HUES64 (cell line): ENCODE measurements at regions not wholly inside any gene's neighbourhood (a gene's known extent, or its start where the extent isn't known, plus 50 kb on each side); places are given as distances from the start of the nearest gene placed in this dataset.

ENCODE experiments used
- H3K27ac ChIP-seq: 2 replicates; pipeline ENCODE4 v1.7.0; 2013; ENCODE audit warnings: low read depth, low read length, inconsistent platforms
- H3K27me3 ChIP-seq: 2 replicates; pipeline ENCODE4 v1.6.1; 2013; ENCODE audit warnings: mild to moderate bottlenecking, low read length; ENCODE audit not compliant: insufficient read depth
- H3K36me3 ChIP-seq: 2 replicates; pipeline ENCODE4 v1.6.1; 2013; ENCODE audit warnings: mild to moderate bottlenecking, low read length; ENCODE audit not compliant: insufficient read depth
- H3K4me1 ChIP-seq: 2 replicates; pipeline ENCODE4 v1.6.1; 2013; ENCODE audit warnings: mild to moderate bottlenecking, low read length, moderate library complexity; ENCODE audit not compliant: insufficient read depth
- H3K4me3 ChIP-seq: 2 replicates; pipeline ENCODE4 v1.5.1; 2013; ENCODE audit warnings: mild to moderate bottlenecking, low read length, moderate library complexity
- H3K9ac ChIP-seq: 2 replicates; pipeline ENCODE4 v1.6.1; 2013; ENCODE audit warnings: mild to moderate bottlenecking, low read depth, low read length
- H3K9me3 ChIP-seq: 2 replicates; pipeline ENCODE4 v1.6.1; 2013; ENCODE audit warnings: low read depth, low read length; ENCODE audit not compliant: insufficient read depth
- WGBS: fragments of 150-250, 120-280 bp; methylation state at CpG from one replicate; pipeline ENCODE4 v1.1.7; 2013; ENCODE audit warnings: missing lambda C conversion rate; 5-methylcytosine and 5-hydroxymethylcytosine counted together

DNA sequence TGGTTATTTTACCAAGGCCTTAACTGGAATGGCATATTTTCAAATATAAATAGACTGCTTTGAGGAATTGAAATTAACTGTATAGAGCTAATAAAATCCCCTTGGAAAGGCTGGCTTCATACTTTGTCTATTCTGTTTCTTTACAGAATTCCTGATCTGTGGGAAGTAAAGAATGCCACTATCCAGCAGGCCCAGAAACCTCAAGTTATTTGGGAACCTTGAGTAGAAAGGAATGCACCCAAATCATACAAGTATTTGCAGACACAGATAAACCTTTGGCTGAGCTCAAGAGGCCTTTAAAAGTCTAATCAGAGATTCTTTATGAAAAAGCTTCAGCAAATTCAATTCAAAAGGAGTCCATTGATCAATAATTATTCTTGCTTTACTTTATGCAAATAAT lies 975.7 kb upstream of the PABPC4L start:
- Histone ChIP-seq H3K27ac (no peak overlapping the region), H3K4me1 (no peaks in the 10 kb centered on the region), H3K4me3 (no peak overlapping the region), H3K36me3 (no peaks in the 10 kb centered on the region), H3K27me3 (no peaks in the 10 kb centered on the region), H3K9ac (no peak overlapping the region), H3K9me3 (no peaks in the 10 kb centered on the region)

DNA sequence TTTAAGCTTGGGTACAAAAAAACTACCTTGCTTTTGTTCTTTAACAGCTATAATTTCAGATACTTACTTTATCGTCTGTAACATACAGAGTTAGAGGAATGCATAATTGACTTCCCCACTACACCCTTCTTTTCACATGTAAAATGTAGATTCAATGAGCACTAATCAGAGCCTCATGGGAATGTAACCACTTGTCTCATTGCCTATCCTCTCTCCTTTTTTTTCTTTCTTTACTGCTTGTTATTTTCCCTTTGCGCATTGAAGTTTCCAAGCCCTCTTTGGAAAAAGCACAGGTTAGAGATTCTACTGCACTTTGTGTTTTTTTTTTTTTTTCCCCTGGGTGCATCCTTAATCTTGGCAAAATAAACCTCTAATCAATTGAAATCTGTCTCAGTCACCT lies 965.1 kb upstream of the PABPC4L start:
- no peaks in the 10 kb centered on the region for H3K36me3 ChIP-seq
- no peaks in the 10 kb centered on the region for H3K9me3 ChIP-seq
- peak overlapping the region; percentile 6; the same call in 1 of the 2 replicates for H3K27ac ChIP-seq
- no peaks in the 10 kb centered on the region for H3K27me3 ChIP-seq
- 79% methylated on average over 2 of the region's 2 CpGs for WGBS
- H3K4me3 ChIP-seq: no peak overlapping the region
- peaks cover 4% of the 10 kb centered on the region; the same call in 1 of the 2 replicates for H3K4me1 ChIP-seq
- no peak overlapping the region for H3K9ac ChIP-seq

DNA sequence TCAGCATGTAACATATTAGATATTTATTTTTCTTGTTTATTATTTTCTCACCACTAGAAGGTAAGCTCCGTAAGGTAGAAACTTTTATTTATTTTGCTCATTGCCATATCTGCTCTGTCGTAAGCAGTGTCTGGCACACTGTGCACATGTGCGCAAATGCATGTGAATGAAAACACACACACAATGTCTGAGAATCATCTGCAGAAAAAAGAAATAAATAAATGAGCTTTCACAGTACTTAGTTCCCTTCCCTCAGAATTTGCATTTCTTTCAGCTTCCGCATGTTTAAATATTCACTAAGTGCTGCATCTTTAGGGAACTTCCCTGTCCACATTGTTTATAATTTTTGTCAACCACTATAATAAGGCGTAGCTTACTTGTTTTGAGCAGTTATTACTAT lies 963.0 kb upstream of the PABPC4L start:
- Histone ChIP-seq H3K27ac (no peak overlapping the region), H3K4me1 (peaks cover 4% of the 10 kb centered on the region; the same call in 1 of the 2 replicates), H3K36me3 (no peaks in the 10 kb centered on the region), H3K27me3 (no peaks in the 10 kb centered on the region), H3K9me3 (no peaks in the 10 kb centered on the region), H3K4me3 (no peak overlapping the region), H3K9ac (no peak overlapping the region)
- 95% methylated on average over 4 of the region's 5 CpGs for WGBS

DNA sequence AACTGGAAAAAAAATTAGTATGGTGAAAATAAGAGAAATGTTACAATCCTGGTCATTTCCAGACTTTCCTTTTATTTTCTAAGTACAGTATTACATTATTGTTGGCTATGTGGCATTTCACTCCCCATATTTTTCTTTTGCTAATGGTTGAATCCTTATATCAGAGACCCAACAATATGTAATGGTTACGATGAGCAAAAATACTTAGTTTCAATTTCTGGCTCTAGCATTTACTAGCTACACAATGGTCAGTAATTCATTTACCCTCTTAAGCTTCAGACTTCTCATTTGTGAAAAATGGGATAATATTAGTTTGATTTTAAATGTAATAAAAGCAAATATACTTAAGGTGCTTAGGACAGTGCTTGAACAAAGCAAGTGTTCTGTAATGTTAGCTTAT lies 942.9 kb upstream of the PABPC4L start:
- Histone ChIP-seq H3K36me3 (no peaks in the 10 kb centered on the region), H3K4me3 (no peak overlapping the region), H3K9me3 (0 out of 2 replicates have a peak, but pooled peaks cover 2% of the 10 kb centered on the region), H3K27me3 (no peaks in the 10 kb centered on the region), H3K9ac (no peak overlapping the region), H3K27ac (no peak overlapping the region), H3K4me1 (no peaks in the 10 kb centered on the region)
- no CpG with 5 or more reads among the region's 1 CpG for WGBS

DNA sequence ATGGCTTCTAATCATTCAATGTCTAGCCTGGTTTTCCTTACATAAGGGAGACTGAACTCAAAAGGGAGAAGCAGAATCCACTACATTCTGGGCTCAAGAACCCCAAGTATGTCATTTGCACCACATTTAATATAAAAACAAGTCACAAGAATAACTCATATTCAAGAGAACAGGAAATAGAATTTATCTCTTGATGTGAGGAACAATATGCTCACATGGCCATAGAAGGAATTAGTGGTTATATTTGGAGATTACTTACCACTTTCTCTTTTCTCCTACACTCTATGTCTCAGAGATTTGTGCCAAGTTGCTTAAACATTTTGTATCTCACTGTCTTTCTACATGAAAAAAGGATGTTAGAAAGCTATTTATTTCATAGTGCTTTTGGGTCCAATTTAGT lies 922.6 kb upstream of the PABPC4L start:
- Histone ChIP-seq H3K36me3 (no peaks in the 10 kb centered on the region), H3K4me1 (peaks cover 3% of the 10 kb centered on the region; the same call in 1 of the 2 replicates), H3K27ac (no peak overlapping the region), H3K9me3 (no peaks in the 10 kb centered on the region), H3K9ac (no peak overlapping the region), H3K4me3 (no peak overlapping the region), H3K27me3 (no peaks in the 10 kb centered on the region)

DNA sequence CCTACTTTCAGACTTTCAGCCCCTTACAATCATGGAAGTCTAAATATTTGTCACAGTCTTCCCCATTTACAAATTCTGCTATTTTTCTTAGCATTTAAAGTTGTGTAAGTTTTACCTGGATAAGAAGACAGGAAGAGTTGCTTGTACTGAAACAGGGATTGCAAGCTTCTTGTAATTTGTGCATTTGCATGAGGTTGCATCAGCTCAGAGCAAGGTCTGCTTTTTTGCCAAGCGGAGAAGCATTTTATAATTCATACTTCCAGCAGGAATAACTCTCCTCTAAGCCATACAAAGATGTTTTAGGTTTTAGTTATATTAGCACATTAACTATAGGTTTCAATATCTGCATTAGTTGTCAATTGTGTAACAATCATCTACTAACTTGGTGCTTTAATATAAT lies 922.0 kb upstream of the PABPC4L start:
- no peak overlapping the region for H3K4me3 ChIP-seq
- no peak overlapping the region for H3K9ac ChIP-seq
- H3K9me3 ChIP-seq: no peaks in the 10 kb centered on the region
- no peaks in the 10 kb centered on the region for H3K27me3 ChIP-seq
- 100% methylated on average over 1 of the region's 1 CpG for WGBS
- no peak overlapping the region for H3K27ac ChIP-seq
- peaks cover 3% of the 10 kb centered on the region; the same call in 1 of the 2 replicates for H3K4me1 ChIP-seq
- no peaks in the 10 kb centered on the region for H3K36me3 ChIP-seq

DNA sequence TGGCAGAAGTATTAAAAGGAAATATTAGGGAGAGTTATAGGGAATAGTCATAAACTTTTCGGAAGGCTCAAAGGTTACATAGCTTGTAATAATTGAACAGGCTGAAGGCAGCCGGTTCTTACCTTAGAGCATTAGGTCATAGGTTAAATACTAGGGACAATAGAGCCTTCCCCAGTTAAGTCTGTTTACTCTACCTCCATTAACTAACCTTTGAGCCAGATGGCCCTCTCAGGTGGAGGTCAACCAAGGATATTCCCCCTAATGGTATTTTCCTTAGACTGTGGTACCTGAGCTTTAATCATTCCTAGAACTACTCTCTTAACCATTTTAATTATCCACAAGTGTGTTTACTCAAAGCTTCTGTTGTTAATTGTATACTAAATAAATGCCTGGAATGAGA lies 920.9 kb upstream of the PABPC4L start:
- Histone ChIP-seq H3K27ac (no peak overlapping the region), H3K36me3 (no peaks in the 10 kb centered on the region), H3K4me1 (peaks cover 3% of the 10 kb centered on the region; the same call in 1 of the 2 replicates), H3K4me3 (no peak overlapping the region), H3K9ac (no peak overlapping the region), H3K9me3 (no peaks in the 10 kb centered on the region), H3K27me3 (no peaks in the 10 kb centered on the region)
- WGBS: 88% methylated on average over 2 of the region's 2 CpGs

DNA sequence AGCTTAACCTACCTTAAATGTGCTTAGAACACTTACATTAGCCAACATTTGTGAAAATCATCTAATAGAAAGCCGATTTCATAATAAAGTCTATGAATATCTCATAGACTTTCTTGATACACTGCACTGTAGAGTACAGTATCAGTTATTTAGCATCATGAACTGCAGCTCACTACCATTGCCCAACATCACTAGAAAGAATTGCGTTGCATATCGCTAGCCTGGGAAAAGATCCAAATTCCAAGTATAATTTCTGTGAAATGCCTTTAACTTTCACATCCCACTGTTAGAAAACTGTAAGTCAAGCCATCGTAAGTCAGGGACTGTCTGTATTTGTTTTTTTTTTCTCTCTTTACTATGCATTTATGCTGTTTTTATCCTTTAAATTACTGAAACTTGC lies 918.6 kb upstream of the PABPC4L start:
- H3K27ac ChIP-seq: no peak overlapping the region
- no peak overlapping the region for H3K9ac ChIP-seq
- H3K9me3 ChIP-seq: no peaks in the 10 kb centered on the region
- no peak overlapping the region for H3K4me3 ChIP-seq
- WGBS: 95% methylated on average over 3 of the region's 4 CpGs
- no peaks in the 10 kb centered on the region for H3K36me3 ChIP-seq
- no peaks in the 10 kb centered on the region for H3K27me3 ChIP-seq
- peaks cover 3% of the 10 kb centered on the region; the same call in 1 of the 2 replicates for H3K4me1 ChIP-seq

DNA sequence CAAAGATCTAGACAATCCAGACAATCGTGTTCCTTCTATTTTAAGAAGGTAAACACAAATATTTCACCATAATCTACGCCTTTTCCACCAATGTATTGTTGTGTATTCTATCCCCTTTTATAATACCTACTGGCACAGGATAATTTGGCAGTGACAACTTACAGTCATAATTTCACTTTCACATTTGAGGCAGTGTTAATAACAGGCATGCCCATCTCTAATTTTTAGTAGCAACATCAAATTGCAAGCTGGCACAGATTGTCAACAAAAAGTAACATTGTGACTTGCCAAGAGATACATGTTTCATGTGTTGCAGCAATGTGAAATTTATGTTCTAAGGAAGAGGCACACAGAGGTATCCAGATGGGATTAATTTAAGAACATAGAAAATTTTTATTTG lies 912.5 kb upstream of the PABPC4L start:
- Histone ChIP-seq H3K4me1 (no peaks in the 10 kb centered on the region), H3K27me3 (no peaks in the 10 kb centered on the region), H3K9me3 (peaks cover 6% of the 10 kb centered on the region), H3K4me3 (no peak overlapping the region), H3K27ac (no peak overlapping the region), H3K9ac (no peak overlapping the region), H3K36me3 (no peaks in the 10 kb centered on the region)
- 100% methylated on average over 2 of the region's 2 CpGs for WGBS

DNA sequence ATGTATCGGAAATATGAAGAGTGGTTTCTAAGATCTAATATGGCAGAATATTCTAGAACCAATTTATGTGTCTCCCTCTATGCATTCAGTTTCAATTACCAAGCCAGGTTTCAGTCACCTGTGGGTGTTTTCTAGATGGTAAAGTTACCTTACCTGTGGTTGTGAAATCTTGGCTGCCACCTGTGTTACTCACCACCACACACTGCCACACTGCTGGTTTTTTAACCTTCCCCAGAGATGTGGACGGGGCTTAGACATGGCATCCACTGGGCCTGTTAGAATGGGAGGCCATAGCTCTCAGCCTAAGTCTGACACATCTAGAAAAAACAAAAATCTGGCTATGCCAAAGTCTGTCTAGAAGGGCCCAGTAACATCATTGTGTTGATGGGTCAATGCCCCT lies 896.5 kb upstream of the PABPC4L start:
- H3K9me3 ChIP-seq: no peaks in the 10 kb centered on the region
- no peaks in the 10 kb centered on the region for H3K36me3 ChIP-seq
- no peak overlapping the region for H3K4me3 ChIP-seq
- no peaks in the 10 kb centered on the region for H3K4me1 ChIP-seq
- no peaks in the 10 kb centered on the region for H3K27me3 ChIP-seq
- H3K9ac ChIP-seq: no peak overlapping the region
- 98% methylated on average over 2 of the region's 2 CpGs for WGBS
- H3K27ac ChIP-seq: no peak overlapping the region

DNA sequence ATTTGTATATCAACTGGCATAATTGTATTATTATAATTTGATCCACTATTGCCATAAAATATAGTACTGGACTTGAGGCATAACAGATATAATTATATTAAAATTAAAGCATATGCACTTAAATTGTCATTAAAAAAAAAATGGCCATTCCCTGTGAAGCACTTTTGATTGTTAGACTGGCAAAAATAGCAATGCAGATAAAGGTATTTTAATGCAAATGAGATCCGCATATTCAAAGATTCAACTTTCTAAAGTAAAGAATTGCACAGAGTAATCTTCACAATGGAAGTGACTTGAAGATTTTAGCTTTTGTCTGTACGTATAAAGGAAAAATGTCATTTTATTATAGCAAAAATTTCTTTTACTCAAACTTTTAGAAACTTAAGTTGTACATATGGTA lies 871.8 kb upstream of the PABPC4L start:
- Histone ChIP-seq H3K27ac (no peak overlapping the region), H3K4me1 (peaks cover 6% of the 10 kb centered on the region; the same call in 1 of the 2 replicates), H3K27me3 (no peaks in the 10 kb centered on the region), H3K36me3 (no peaks in the 10 kb centered on the region), H3K9ac (no peak overlapping the region), H3K4me3 (no peak overlapping the region), H3K9me3 (no peaks in the 10 kb centered on the region)
- 100% methylated on average over 1 of the region's 2 CpGs for WGBS

DNA sequence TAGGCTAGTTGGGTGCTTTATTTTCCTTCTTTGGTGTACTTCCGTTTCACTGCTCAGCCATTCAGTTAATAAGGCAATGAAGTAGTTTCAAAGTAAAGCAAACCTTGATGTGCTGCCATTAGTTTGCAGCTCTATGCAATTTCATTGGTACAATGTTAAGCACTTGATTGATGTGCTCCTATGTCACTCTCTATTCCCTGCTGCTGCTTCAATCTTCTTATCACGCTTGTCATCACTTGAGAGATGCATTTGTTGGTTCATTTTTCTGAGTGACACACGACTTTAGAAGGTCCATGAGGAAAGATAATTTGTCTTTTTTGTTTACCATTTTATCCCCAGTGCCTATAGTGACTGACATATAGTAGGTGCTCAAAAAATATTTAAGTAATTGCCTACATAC lies 871.0 kb upstream of the PABPC4L start:
- 91% methylated on average over 3 of the region's 3 CpGs for WGBS
- Histone ChIP-seq H3K4me1 (peaks cover 6% of the 10 kb centered on the region; the same call in 1 of the 2 replicates), H3K9ac (no peak overlapping the region), H3K27ac (no peak overlapping the region), H3K27me3 (no peaks in the 10 kb centered on the region), H3K4me3 (no peak overlapping the region), H3K9me3 (no peaks in the 10 kb centered on the region), H3K36me3 (no peaks in the 10 kb centered on the region)
